H9 (cell line): ENCODE measurements at regions not wholly inside any gene's neighbourhood (a gene's known extent, or its start where the extent isn't known, plus 50 kb on each side); places are given as distances from the start of the nearest gene placed in this dataset.

Experiments
- DNase-seq: peaks from one replicate; pipeline ENCODE4 v3.0.0-alpha.2; 2017
- H2AFZ ChIP-seq: one replicate; pipeline ENCODE4 v1.6.1; 2013; ENCODE audit warnings: mild to moderate bottlenecking, low read length, control low read depth, moderate library complexity
- H2AK5ac ChIP-seq: 2 replicates; pipeline ENCODE4 v1.6.1; 2013; ENCODE audit warnings: low read length, control low read depth, mixed read lengths; ENCODE audit not compliant: insufficient read length
- H2BK120ac ChIP-seq: one replicate; pipeline ENCODE4 v1.6.1; 2013; ENCODE audit warnings: low read depth, mild to moderate bottlenecking, low read length, control low read depth, inconsistent platforms; ENCODE audit not compliant: poor library complexity, severe bottlenecking
- H2BK12ac ChIP-seq: 2 replicates; pipeline ENCODE4 v1.6.1; 2013; ENCODE audit warnings: low read length, control low read depth, mixed read lengths, low read depth; ENCODE audit not compliant: insufficient read length
- H2BK15ac ChIP-seq: 2 replicates; pipeline ENCODE4 v1.6.1; 2013; ENCODE audit warnings: low read depth, low read length, control low read depth
- H2BK20ac ChIP-seq: one replicate; pipeline ENCODE4 v1.6.1; 2013; ENCODE audit warnings: low read depth, mild to moderate bottlenecking, low read length, control low read depth, inconsistent platforms; ENCODE audit not compliant: poor library complexity, severe bottlenecking
- H2BK5ac ChIP-seq: 2 replicates; pipeline ENCODE4 v1.6.1; 2013; ENCODE audit warnings: low read length, control low read depth, mixed read lengths; ENCODE audit not compliant: insufficient read length
- H3K14ac ChIP-seq: 2 replicates; pipeline ENCODE4 v1.6.1; 2013; ENCODE audit warnings: low read length, control low read depth; ENCODE audit not compliant: insufficient read depth
- H3K18ac ChIP-seq: 2 replicates; pipeline ENCODE4 v1.6.1; 2013; ENCODE audit warnings: low read depth, mild to moderate bottlenecking, mixed read lengths, low read length, control low read depth; ENCODE audit not compliant: insufficient read length
- H3K23ac ChIP-seq: 2 replicates; pipeline ENCODE4 v1.6.1; 2013; ENCODE audit warnings: low read length, control low read depth, mixed read lengths, low read depth; ENCODE audit not compliant: insufficient read length
- H3K23me2 ChIP-seq: 2 replicates; pipeline ENCODE4 v1.6.1; 2013; ENCODE audit warnings: low read depth, mild to moderate bottlenecking, mixed read lengths, low read length, control low read depth; ENCODE audit not compliant: insufficient read length, poor library complexity, severe bottlenecking
- H3K27ac ChIP-seq: 2 replicates; pipeline ENCODE4 v1.5.1; 2013; ENCODE audit warnings: low read length, control low read depth, mixed read lengths, low read depth; ENCODE audit not compliant: insufficient read length
- H3K27me3 ChIP-seq: 2 replicates; pipeline ENCODE4 v1.6.1; 2013; ENCODE audit warnings: low read length, control low read depth, inconsistent platforms; ENCODE audit not compliant: insufficient read depth
- H3K4ac ChIP-seq: 2 replicates; pipeline ENCODE4 v1.6.1; 2013; ENCODE audit warnings: low read depth, mild to moderate bottlenecking, control low read depth, inconsistent platforms, low read length, moderate library complexity
- H3K4me1 ChIP-seq: 2 replicates; pipeline ENCODE4 v1.6.1; 2013; ENCODE audit warnings: low read length, control low read depth, inconsistent platforms; ENCODE audit not compliant: insufficient read depth
- H3K4me2 ChIP-seq: 2 replicates; pipeline ENCODE4 v1.6.1; 2013; ENCODE audit warnings: low read length, control low read depth, mixed read lengths; ENCODE audit not compliant: insufficient read length, insufficient read depth
- H3K56ac ChIP-seq: 2 replicates; pipeline ENCODE4 v1.6.1; 2013; ENCODE audit warnings: low read depth, mild to moderate bottlenecking, mixed read lengths, low read length, control low read depth; ENCODE audit not compliant: insufficient read length
- H3K79me1 ChIP-seq: 2 replicates; pipeline ENCODE4 v1.6.1; 2013; ENCODE audit warnings: low read depth, mild to moderate bottlenecking, moderate library complexity, low read length, control low read depth, inconsistent platforms; ENCODE audit not compliant: insufficient read depth, poor library complexity, severe bottlenecking
- H3K79me2 ChIP-seq: 2 replicates; pipeline ENCODE4 v1.6.1; 2013; ENCODE audit warnings: low read length, control low read depth, inconsistent platforms; ENCODE audit not compliant: insufficient read depth
- H3K9ac ChIP-seq: 2 replicates; pipeline ENCODE4 v1.6.1; 2013; ENCODE audit warnings: low read length, control low read depth, mixed read lengths; ENCODE audit not compliant: insufficient read length; ENCODE audit errors: extremely low read depth
- H3K9me3 ChIP-seq: one replicate; pipeline ENCODE4 v1.6.1; 2013; ENCODE audit warnings: low read depth, low read length, inconsistent platforms; ENCODE audit not compliant: control insufficient read depth
- H3T11ph ChIP-seq: one replicate; pipeline ENCODE4 v1.6.1; 2013; ENCODE audit warnings: mild to moderate bottlenecking, low read length, control low read depth, inconsistent platforms
- H4K20me1 ChIP-seq: one replicate; pipeline ENCODE4 v1.6.1; 2013; ENCODE audit not compliant: control insufficient read depth, insufficient read length, insufficient read depth
- H4K5ac ChIP-seq: 2 replicates; pipeline ENCODE4 v1.6.1; 2013; ENCODE audit warnings: low read depth, mild to moderate bottlenecking, mixed read lengths, low read length, control low read depth; ENCODE audit not compliant: insufficient read length
- H4K8ac ChIP-seq: replicated peaks from 2 replicates; pipeline ENCODE4 v1.6.1; 2013; ENCODE audit warnings: low read length, control low read depth, mixed read lengths, low read depth; ENCODE audit not compliant: insufficient read length
- H4K91ac ChIP-seq: 2 replicates; pipeline ENCODE4 v1.6.1; 2013; ENCODE audit warnings: low read depth, mild to moderate bottlenecking, moderate library complexity, mixed read lengths, low read length, control low read depth; ENCODE audit not compliant: insufficient read length
- H3K27ac Mint-ChIP-seq, 3 experiments: 2 replicates in 2 of 3; 3 replicates in 1 of 3; pipeline ENCODE4 v1.8.0; 2020 to 2021; ENCODE audit warnings: mixed read lengths in 3 of 3, mild to moderate bottlenecking in 1 of 3, moderate library complexity in 1 of 3
- H3K27me3 Mint-ChIP-seq: 2 replicates; pipeline ENCODE4 v1.8.0; 2021; ENCODE audit warnings: low read depth, mild to moderate bottlenecking, moderate library complexity, mixed read lengths
- H3K36me3 Mint-ChIP-seq, 3 experiments: 2 replicates in 2 of 3; 3 replicates in 1 of 3; pipeline ENCODE4 v1.8.0; 2020 to 2021; ENCODE audit warnings: low read depth in 3 of 3, mixed read lengths in 3 of 3; ENCODE audit not compliant: insufficient read depth in 1 of 3
- H3K4me1 Mint-ChIP-seq, 2 experiments: 2 replicates each; pipeline ENCODE4 v1.8.0; 2020; ENCODE audit warnings: mixed read lengths in 2 of 2
- H3K4me3 Mint-ChIP-seq, 2 experiments: 2 replicates in 1 of 2; 3 replicates in 1 of 2; pipeline ENCODE4 v1.8.0; 2020 to 2021; ENCODE audit warnings: mild to moderate bottlenecking in 2 of 2, mixed read lengths in 2 of 2, moderate library complexity in 1 of 2
- H3K9me3 Mint-ChIP-seq, 2 experiments: 2 replicates in 1 of 2; 3 replicates in 1 of 2; pipeline ENCODE4 v1.8.0; 2020; ENCODE audit warnings: mild to moderate bottlenecking in 2 of 2, mixed read lengths in 2 of 2, moderate library complexity in 1 of 2
- WGBS: extraction: QIAGEN DNeasy Blood & Tissue Kit; methylation state at CpG from one replicate; pipeline ENCODE4 v1.1.7; 2013; ENCODE audit warnings: missing lambda C conversion rate, low lambda C conversion rate, mixed read lengths; ENCODE audit not compliant: insufficient read length; ENCODE audit errors: extremely low coverage; 5-methylcytosine and 5-hydroxymethylcytosine counted together
- TF ChIP-seq, protein P1 (sequence below): fragments of 200-600 bp; sonication (generic); conservative IDR thresholded peaks from 3 replicates; pipeline ENCODE4 v1.8.0; 2021; ENCODE audit warnings: antibody characterized with exemption, mild to moderate bottlenecking

DNA sequence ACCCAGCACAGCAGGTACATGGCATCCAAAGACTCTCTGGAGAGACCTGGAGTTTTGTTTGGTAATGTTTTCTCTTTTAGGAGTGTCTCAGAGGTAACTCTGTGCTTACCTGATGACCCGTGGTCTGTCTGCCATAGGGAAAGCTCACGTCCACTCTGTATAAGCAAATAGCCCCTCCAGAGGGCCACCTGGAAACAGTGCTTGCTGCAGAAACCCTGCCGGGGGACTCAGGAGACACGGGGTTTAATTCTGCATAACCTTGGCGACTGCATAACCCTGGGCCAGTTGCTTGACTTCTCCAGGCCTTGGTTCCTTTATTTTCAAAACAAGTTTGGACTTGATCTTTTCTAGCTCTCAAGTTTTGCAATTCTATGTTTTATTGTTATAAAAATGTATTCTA lies 187.2 kb upstream of the SOX1 start:
- Mint-ChIP-seq H3K27ac (no peak overlapping the region), H3K36me3 (no peaks in the 10 kb centered on the region), H3K9me3 (no peaks in the 10 kb centered on the region; a peak in 1 of 5 replicates), H3K27me3 (peaks cover 25% of the 10 kb centered on the region), H3K4me1 (peaks cover 4 to 7% of the 10 kb centered on the region in 2 experiments), H3K4me3 (no peak overlapping the region)
- Histone ChIP-seq H3K18ac (no peak overlapping the region), H3K9me3 (no peaks in the 10 kb centered on the region), H3K27me3 (no peaks in the 10 kb centered on the region; the same call in 1 of the 2 replicates), H2BK120ac (no peak overlapping the region), H3K4me2 (no peak overlapping the region), H2AFZ (no peak overlapping the region), H3K79me2 (no peaks in the 10 kb centered on the region), H3K4ac (no peak overlapping the region), H4K8ac (no peak overlapping the region), H2AK5ac (no peak overlapping the region), H2BK20ac (no peak overlapping the region), H3K56ac (no peak overlapping the region), H3K14ac (no peak overlapping the region), H3T11ph (no peak overlapping the region), H2BK12ac (no peak overlapping the region), H3K23me2 (no peaks in the 10 kb centered on the region), H3K27ac (no peak overlapping the region), H4K20me1 (no peaks in the 10 kb centered on the region), H4K5ac (no peak overlapping the region), H3K4me1 (no peaks in the 10 kb centered on the region), H2BK15ac (no peak overlapping the region), H4K91ac (no peak overlapping the region), H3K9ac (no peak overlapping the region), H3K23ac (no peak overlapping the region), H3K79me1 (no peaks in the 10 kb centered on the region), H2BK5ac (no peak overlapping the region)
- TF ChIP-seq, protein P1, sequence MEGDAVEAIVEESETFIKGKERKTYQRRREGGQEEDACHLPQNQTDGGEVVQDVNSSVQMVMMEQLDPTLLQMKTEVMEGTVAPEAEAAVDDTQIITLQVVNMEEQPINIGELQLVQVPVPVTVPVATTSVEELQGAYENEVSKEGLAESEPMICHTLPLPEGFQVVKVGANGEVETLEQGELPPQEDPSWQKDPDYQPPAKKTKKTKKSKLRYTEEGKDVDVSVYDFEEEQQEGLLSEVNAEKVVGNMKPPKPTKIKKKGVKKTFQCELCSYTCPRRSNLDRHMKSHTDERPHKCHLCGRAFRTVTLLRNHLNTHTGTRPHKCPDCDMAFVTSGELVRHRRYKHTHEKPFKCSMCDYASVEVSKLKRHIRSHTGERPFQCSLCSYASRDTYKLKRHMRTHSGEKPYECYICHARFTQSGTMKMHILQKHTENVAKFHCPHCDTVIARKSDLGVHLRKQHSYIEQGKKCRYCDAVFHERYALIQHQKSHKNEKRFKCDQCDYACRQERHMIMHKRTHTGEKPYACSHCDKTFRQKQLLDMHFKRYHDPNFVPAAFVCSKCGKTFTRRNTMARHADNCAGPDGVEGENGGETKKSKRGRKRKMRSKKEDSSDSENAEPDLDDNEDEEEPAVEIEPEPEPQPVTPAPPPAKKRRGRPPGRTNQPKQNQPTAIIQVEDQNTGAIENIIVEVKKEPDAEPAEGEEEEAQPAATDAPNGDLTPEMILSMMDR = no peak
- DNase-seq = no peak
- no CpG with 5 or more reads among the region's 5 CpGs for WGBS
